NCI-H2196 (cell line): ENCODE measurements at regions not wholly inside any gene's neighbourhood (a gene's known extent, or its start where the extent isn't known, plus 50 kb on each side); places are given as distances from the start of the nearest gene placed in this dataset.
"Not testable (repeated sequence)": the region's sequence is repeated elsewhere in the genome, so short reads cannot be mapped to it uniquely, and the experiment has no call there.

Experiments used
- DNase-seq: peaks from one replicate; lab custom pipeline; 2025; ENCODE audit not compliant: unreplicated experiment; lab: John Stamatoyannopoulos, UW

DNA sequence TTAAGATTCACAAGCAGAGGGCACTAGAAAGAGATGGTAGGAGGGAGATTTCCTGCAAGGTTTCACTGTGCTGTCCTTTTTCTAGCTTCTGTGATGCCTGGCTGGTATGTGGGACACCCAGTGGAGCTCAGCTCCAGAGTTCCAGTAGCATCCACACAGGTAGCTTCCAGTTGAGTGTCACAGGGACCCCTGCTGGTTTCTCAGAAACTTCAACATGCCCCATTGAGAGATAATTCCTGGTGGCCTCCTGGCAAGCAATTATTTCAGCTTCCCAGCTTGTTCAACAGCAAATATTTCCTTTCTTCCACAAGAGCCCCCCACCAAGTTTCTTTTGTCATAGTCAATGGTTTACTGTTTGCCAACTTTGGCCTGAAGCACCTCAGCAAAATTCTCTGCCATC, 858.7 kb downstream of the REEP3 start:
- no peak for DNase-seq

DNA sequence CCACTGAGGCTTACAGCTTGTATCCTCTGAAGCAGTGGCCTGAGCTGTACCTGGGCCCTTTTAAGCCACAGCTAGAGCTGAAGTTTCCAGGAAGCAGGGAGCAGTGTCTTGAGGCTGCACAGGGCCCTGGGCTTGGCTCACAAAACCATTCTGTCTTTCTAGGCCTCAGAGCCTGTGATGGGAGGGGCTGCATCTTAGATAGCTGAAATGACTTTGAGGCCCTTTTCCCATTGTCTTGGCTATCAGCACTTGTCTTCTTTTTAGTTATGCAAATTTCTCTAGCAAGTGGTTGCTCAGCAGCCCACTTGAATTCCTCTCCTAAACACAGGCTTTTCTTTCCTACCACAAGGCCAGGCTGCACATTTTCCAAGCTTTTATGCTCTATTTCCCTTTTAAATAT, 864.2 kb downstream of the REEP3 start:
- no peak for DNase-seq

DNA sequence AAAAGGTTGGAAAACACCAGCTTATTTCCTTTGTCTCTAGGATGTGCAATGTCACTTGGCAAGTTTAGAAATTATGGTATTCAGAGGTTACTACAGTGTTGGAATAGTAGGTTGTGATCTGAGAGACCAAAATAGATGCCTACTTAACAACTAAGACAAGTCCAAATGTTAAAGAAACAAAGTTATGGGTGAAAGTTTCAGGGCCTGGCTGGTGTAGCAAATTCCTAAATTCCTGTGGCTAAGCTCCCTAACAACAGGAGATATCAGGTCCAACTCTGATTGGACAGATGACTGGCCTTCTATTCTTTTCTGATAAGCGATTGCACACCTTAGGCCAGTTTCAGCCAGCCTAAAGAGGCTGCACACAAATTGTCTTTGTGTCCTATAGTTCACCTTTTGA, 873.5 kb downstream of the REEP3 start:
- DNase-seq, result no peak

DNA sequence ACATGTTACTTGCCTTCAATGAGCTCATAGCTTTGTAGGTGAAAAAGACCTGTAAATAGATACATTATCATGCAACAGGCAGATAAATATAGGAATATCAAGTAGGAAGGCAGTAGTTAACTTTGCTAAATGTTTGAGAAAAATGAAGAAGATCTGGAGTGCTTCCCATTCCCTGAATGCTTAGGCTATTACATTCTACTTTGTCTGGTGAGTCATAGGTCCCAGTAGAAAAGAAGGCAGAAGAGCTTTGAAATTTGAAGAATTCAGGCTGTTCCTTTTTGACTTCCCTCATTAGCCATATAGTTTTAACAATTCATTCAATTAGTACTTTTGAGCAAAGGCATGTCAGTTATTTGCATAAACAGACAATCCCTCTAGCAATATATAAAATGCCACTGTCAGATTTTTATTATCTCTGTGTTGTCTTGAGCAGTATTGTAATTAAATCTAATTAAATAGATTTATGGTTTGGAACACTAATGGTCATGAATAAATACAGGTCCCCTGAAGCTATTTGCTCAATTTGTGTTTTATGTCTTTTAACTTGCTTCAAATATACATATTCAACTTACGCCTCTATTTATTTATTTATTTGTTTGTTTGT, 875.0 kb downstream of the REEP3 start:
- no peak for DNase-seq

DNA sequence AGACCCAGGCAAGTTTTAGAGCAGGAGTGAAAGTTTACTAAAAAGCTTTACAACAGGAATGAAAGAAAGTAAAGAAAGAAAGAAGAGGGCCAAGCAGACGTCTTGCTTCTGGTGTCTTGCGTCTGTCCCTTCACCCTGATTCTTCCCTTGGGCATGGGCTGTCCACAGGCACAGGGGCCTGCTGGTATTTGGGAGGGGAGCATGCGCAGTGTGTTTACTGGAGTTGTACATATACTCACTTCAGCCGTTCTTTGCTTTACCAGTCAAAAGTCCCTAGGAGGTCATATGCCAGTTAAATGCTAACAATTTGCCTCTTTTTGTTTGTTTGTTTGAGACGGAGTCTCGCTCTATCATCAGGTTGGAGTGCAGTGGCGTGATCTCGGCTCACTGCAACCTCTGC, 875.9 kb downstream of the REEP3 start:
- no peak for DNase-seq

DNA sequence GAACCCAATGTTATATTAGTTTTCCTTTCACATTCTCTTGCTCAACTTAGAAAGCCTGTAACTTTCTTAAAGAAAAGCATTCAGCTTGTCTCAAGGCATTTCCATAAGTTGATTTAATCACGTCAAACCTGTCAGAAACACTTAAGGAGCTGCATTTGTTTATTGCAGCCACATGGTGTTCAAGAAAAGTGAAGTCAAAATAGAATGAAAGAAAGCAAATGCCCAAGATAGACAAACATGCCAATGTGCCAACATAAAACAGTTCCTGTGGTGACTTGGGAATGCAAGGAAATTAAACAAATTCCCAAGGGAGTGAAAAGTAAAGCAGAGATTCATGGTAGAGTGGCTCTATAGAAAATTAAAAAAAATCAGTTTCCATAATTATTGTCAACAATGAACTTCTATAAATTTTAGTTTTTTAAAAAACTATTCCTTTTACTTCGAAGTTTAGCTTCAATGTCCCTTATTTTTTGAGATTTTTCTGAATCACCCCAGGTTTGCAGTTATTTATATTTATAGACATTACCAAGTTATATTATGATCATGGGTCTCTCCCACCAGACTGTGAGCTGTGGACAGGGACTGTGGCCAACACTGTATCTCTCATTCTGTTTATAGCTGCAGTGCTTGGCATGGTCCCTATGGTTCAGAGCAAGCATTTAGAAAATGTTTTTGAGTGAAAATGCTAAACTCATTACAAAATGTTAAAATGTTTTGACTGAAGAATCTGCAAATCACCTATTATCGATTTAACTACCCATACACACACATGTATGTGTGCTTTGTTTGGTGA, 887.4 kb downstream of the REEP3 start:
- DNase-seq, result no peak

DNA sequence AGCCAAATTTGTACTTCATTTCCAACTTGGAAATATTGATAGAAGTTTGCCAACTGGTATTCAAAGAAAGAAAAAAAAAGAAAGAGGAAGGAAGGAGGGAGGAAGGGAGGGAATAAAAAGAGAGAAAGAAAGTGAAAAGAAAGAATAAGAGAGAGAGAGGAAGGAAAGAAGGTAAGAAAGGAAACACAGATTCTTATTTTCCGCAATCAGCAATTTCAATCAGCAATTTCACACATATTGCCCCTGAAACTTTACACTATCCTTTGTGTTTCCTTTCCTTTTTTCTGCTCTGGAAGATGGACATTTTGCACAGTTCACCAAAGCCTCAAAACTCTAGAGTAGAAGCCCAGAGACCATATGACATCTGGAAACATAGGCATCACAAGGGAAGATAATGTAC, 888.1 kb downstream of the REEP3 start:
- DNase-seq, result no peak

DNA sequence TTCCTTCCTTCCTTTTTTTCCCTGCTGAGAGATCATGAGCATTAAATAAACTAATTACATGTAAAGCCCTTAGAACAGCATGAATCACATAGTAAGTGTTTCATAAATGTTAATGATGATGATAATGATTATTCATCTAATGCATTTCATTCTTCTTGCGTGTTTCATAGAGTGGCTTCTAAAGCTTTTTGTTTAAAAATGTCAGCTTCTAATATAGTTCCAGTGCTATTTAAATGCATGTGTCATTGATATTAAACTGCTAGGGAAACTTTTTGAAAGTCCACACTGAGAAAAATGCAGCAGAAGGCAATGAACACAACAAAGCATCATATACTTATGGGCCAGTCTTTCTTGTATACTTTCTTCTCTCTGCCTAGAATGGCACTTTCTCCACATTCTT, 894.8 kb downstream of the REEP3 start:
- no peak for DNase-seq

DNA sequence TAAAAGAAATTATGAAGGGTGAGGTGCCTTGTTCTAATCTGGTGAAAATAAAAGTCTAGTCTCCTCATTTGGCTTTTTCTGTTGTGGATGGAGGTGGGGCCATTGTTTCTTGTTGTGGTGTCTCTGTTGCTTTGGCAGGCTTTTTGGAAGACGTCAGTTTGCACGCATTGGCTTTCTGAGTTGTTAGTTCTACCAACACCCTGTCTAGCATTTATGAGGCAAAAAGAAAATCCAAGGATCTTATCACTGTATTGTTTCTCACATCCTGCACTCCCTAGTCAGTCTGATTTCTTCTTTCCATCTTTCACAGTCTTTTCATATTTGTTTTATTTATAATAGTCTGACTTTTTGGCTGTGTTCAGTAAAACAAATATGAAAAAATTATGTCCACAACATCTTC, 898.3 kb downstream of the REEP3 start:
- DNase-seq, result no peak

DNA sequence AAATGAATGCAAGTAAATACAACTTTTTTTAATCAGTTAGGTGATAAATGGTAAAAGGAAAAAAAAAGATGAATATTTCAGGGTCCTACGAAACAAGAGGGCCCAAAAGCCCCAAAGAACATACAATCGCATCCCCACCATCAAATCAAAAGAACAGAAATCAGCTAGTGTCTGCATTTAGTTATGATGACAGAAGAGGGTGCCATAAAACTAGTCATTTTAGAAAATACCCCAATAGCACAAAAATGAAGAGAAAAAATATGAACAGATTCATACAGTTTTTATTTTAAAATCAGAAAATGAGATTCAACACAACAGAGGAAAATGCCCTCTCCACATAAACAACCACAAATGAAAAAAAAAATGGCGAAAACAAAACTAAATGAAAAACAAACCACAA, 905.5 kb downstream of the REEP3 start:
- no peak for DNase-seq

DNA sequence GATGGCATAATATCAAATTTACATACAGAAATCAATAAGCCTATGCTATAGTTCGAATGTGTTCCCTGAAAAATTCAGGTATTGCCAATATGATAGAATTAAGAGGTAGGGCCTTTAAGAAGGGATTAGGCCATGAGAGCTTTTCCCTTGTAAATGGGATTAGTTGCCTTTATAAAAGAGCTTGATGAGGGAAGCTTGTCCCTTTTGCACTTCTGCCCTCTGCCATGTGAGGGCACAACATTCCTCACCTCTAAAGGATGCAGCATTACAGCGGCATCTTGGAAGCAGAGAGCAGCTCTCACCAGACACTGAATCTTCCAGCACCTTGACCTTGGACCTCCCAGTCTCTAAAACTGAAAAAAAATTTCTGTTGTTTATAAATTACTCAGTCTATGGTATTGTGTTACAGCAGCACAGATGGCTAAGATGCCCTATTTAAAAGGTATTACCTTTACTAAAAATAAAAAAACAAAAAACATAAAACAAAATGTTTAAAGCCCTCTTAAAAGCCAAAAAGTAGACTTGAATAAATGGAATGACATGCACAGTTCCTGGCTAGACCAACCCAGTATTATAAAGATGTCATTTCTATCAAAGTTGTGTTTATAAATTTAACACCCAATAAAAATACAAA, 909.6 kb downstream of the REEP3 start:
- no peak for DNase-seq

DNA sequence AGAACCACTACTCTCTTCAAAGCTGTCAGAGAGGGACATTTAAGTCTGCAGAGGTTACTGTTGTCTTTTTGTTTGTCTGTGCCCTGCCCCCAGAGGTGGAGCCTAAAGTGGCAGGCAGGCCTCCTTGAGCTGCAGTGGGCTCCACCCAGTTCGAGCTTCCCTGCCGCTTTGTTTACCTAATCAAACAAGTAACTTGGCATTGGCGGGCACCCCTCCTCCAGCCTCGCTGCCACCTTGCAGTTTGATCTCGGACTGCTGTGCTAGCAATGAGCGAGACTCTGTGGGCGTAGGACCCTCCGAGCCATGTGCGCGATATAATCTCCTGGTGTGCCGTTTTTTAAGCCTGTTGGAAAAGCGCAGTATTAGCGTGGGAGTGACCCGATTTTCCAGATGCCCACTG, 920.7 kb downstream of the REEP3 start:
- DNase-seq, result not testable (repeated sequence)

DNA sequence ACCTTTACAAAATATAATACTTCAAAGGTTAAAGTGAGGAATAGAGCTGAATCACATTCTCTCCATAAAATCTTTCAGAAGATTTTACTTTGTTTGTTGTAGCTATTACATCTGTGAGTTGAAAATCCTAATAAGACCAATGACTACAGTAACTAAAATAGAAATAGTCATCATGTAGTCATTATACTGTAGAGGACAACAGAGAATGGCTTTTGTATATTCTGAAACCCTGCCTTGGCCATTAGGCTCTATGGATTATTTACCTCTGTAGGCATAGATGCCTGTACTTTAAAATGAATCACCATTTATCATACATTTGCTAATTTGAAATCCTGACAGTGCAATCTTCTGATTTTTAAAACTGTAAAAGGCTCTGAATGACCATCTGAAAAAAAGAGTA, 923.0 kb downstream of the REEP3 start:
- no peak for DNase-seq

DNA sequence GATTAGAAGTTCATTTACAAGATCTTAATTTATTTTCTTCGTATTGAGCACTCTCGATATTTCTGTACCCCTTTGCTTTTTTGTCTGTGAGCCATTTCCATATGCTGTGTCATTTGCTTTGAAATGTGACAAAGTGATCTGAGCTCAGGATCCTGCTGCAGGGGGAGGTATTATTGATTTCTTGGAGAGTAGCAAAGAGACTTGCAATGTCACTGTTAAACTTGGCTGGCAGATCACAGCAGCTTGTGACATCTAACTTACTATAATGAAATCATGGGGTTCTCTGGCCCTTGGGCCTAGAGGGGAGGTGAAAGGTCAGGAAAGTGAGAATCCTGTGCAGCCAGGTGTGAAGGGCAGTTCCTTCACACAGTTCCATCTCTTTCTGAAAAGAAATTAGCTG, 923.4 kb downstream of the REEP3 start:
- DNase-seq, result no peak

DNA sequence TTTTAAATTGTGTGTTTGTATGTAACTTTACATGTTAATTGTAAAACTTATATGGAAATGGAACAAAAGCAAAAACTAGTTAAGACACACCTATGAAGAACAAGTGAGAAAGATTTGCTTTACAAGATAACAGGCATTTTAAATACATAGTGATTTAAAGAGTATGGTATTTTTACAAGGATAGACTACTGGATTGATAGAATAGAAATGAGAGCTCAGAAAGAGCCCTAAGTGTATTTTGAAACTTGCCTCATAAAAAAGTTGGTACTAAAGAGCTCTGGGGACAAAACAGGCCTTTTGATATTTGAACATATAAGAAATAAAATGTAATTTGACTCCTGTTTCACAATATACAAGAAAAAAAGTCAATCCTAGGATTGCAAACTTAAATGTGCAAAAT, 928.4 kb downstream of the REEP3 start:
- no peak for DNase-seq

DNA sequence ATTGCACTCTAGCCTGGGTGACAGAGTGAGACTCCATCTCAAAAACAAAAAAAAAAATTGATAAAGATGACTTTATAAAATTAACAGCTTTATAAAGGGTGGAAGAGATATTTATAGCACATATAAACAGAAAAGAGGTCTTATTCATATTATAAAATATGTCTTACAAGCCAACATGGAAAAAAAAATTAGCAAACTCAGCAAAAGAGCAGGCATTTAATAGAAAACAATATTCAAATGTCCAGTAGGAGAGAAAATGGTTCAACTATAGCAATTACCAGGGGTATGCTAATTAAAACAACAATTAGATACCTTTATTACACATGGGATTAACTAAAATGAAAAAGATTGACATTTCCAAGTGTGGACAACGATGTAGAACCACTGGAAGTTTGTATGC, 929.1 kb downstream of the REEP3 start:
- no peak for DNase-seq

DNA sequence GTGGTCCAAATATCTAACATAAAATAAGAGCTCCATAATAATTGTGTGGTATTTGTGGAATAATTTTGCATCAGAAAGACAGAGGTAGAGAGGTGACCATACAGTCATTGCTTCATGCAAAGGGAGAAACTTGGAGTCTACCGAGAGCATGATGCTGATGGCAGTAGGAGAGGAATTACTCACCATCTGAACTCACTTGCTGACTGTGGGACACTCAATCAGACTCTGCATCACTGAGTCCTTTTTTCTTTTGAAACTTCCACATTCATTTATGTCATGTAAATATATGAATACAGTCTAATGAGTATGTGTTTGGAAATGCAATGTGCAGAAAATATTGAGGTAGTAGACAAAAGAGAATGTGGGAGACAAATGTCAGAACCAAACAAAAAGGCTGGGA, 933.8 kb downstream of the REEP3 start:
- DNase-seq, result no peak

DNA sequence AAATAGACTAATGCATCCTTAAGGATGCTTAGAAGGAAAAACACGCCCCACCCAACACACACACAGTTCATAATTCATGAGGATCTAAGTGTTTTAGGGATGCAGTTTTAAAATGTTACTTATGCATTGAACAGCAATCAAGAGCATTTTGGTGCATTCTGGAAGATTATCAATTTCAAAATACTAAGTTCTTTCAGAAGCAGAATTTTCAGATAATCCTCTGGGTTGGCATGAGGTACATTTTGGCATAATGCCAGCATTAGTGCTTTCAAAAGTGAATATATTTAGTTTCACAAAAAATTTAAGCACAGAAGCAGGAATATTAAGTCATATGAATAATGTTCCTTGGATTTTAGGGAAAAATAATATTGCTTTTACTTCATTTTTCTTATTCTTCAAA, 937.1 kb downstream of the REEP3 start:
- no peak for DNase-seq

DNA sequence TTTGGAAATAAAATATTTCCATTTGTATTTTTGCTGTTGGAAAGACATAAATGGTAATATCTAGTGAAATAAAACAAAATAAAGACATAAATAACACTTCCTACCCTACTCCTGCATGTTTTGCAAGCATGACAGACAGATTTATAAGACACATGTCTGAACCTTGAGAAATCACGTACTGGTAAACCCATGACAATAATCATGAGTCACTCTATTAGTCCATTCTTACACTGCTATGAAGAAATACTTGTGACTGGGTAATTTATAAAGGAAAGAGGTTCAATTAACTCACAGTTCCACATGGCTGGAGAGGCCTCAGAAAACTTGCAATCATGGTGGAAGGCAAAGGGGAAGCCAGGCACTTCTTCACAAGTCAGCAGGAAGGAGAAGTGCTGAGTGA, 942.2 kb downstream of the REEP3 start:
- no peak for DNase-seq

DNA sequence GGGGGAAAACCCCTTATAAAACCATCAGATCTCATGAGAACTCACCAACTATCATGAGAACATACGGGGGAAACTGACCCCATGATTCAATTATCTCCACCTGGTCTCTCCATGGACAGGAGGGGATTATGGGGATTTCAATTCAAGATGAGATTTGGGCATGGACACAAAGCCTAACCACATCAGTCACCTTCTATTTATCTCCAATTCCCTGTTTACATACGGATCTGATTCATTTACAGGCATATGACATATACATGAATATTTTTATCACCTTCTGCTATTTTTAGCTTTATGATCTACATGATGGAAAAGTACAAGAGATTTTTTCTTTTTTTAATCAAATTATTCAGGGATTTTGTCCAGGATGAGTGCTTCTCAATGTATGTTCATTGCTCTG, 944.5 kb downstream of the REEP3 start:
- no peak for DNase-seq

DNA sequence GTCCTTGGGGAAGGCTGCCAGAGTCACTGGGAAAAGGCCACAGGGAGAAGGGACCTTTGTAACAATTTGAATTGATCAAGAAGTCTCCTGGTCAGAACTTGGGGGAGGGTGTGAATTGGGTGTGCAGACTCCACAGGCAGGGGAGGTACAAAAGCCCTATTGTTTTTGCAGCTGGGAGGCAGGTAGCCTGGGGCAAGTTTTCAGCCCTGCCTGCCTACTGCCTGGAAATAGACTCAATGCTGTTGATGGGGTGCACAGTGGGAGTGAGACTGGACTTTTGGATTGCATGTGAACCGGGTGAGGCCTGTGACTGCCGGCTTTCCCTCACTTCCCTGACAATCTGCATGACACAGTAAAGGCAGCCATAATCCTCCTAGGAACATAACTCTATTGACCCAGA, 947.0 kb downstream of the REEP3 start:
- DNase-seq, result no peak

DNA sequence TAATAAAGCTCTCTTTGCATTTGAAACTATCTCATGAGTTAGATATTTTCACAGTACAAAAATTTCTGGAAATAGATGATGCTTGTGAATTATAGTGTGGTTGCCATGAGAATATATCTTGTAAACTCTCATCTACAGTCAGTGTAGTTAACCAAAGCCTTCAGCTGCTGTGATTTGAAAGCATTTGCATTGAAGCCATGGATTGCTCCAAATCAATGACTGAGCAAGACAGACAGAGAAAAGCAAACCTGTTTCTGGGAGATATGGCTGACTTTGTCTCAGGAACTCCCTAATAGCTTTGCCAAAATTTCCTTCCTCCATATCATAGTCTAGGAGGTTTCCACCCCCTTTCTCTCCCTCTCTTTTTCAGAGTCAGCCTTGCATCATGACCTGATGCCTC, 955.3 kb downstream of the REEP3 start:
- no peak for DNase-seq

DNA sequence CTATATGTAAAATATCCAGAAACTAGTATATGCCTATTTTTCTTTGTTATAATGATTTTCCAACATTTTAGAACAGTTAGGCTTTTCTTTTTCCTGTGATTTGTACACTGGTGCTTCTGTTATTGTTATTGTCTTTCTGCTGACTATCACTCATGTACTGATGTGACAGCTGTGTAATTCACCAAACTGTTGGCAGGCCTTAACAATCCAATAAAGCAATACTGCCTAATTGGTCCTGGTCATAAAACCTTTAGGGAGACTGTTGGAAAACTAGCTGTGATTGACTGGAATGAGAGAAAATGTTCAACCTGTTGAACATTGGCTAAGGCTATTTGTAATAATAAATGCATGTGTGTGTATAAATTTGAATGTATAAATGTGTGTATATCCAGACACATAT, 956.6 kb downstream of the REEP3 start:
- DNase-seq, result no peak
